HG02623 (cell line): ENCODE measurements at regions not wholly inside any gene's neighbourhood (a gene's known extent, or its start where the extent isn't known, plus 50 kb on each side); places are given as distances from the start of the nearest gene placed in this dataset.
"Not testable (repeated sequence)": the region's sequence is repeated elsewhere in the genome, so short reads cannot be mapped to it uniquely, and the experiment has no call there.

Experiments
- ATAC-seq: cut with Tn5 transposase; IDR thresholded peaks from one replicate; pipeline ENCODE4 v1.9.1; 2021; ENCODE audit warnings: moderate library complexity; ENCODE audit not compliant: unreplicated experiment

- no peak for ATAC-seq
These were observed 118.9 kb upstream of the EGR2 start for GRCh38 chr10:62935022-62935421.

- ATAC-seq, result no peak
These were observed 118.1 kb upstream of the EGR2 start for GRCh38 chr10:62934258-62934657.

- not testable (repeated sequence) for ATAC-seq
These were observed 112.6 kb upstream of the EGR2 start for GRCh38 chr10:62928763-62929162.

- ATAC-seq, result no peak
These were observed 110.2 kb upstream of the EGR2 start for GRCh38 chr10:62926407-62926806.

GRCh38 chr10:62924344-62924748, 108.2 kb upstream of the EGR2 start:
- ATAC-seq, result no peak

- ATAC-seq, result no peak
These were observed 103.6 kb upstream of the EGR2 start for GRCh38 chr10:62919776-62920175.

- ATAC-seq, result peak; percentile 52
These were observed 101.5 kb upstream of the EGR2 start for GRCh38 chr10:62917475-62918238.

GRCh38 chr10:62916141-62916603, 100.0 kb upstream of the EGR2 start:
- ATAC-seq, result no peak

GRCh38 chr10:62915158-62915557, 99.0 kb upstream of the EGR2 start:
- no peak for ATAC-seq

GRCh38 chr10:62912086-62912485, 95.9 kb upstream of the EGR2 start:
- ATAC-seq, result no peak

- ATAC-seq, result no peak
These were observed 95.2 kb upstream of the EGR2 start for GRCh38 chr10:62911210-62911963.

- peak; percentile 54 for ATAC-seq
These were observed 91.5 kb upstream of the EGR2 start for GRCh38 chr10:62907470-62908212.

GRCh38 chr10:62904281-62904875, 88.2 kb upstream of the EGR2 start:
- ATAC-seq, result no peak

GRCh38 chr10:62903828-62904227, 87.7 kb upstream of the EGR2 start:
- ATAC-seq, result no peak

GRCh38 chr10:62900829-62901571, 84.8 kb upstream of the EGR2 start:
- no peak for ATAC-seq

GRCh38 chr10:62899311-62899710, 83.1 kb upstream of the EGR2 start:
- no peak for ATAC-seq

GRCh38 chr10:62895063-62895462, 78.9 kb upstream of the EGR2 start:
- no peak for ATAC-seq

GRCh38 chr10:62894156-62894555, 78.0 kb upstream of the EGR2 start:
- ATAC-seq, result no peak

GRCh38 chr10:62893036-62893435, 76.9 kb upstream of the EGR2 start:
- ATAC-seq, result no peak

- ATAC-seq, result no peak
These were observed 74.2 kb upstream of the EGR2 start for GRCh38 chr10:62890395-62890794.
